ENCODE measurements at regions not wholly inside any gene's neighbourhood (a gene's known extent, or its start where the extent isn't known, plus 50 kb on each side); places are given as distances from the start of the nearest gene placed in this dataset.
A peak's percentile ranks its signal among the peaks of the same experiment; 100 is the strongest.

DNA sequence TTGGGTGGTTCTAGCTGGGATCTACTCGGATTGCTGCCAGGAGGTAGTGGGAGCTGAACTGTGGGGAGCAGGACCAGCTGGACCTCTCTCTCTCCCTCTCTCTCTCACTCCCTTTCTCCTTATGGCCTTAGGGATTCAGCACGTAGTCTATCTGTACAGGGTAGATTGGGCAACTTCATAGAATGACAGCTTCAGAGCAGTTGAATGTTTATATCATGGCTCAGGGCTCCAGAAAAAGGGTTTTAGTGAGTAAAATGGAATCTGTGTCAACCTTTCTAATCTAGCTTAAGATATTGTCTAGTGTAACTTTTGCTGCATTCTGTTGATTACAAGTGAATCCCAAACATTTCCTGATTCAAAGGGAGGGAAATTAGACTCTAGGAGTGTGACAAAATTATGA is 127.7 kb upstream of the PDGFD start:
- no peaks in the 10 kb centered on the region for H3K27me3 ChIP-seq (ENCODE audit: control insufficient read depth, insufficient read depth, low read length)
- TF ChIP-seq, protein P1, sequence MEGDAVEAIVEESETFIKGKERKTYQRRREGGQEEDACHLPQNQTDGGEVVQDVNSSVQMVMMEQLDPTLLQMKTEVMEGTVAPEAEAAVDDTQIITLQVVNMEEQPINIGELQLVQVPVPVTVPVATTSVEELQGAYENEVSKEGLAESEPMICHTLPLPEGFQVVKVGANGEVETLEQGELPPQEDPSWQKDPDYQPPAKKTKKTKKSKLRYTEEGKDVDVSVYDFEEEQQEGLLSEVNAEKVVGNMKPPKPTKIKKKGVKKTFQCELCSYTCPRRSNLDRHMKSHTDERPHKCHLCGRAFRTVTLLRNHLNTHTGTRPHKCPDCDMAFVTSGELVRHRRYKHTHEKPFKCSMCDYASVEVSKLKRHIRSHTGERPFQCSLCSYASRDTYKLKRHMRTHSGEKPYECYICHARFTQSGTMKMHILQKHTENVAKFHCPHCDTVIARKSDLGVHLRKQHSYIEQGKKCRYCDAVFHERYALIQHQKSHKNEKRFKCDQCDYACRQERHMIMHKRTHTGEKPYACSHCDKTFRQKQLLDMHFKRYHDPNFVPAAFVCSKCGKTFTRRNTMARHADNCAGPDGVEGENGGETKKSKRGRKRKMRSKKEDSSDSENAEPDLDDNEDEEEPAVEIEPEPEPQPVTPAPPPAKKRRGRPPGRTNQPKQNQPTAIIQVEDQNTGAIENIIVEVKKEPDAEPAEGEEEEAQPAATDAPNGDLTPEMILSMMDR (IDR thresholded peaks at IDR 0.05; ENCODE audit: insufficient read depth, low read length, severe bottlenecking), result no peak
- DNase-seq (ENCODE audit: low read depth) (no peak), FAIRE-seq (no peak)
- no peaks in the 10 kb centered on the region for H3K36me3 ChIP-seq (ENCODE audit: control insufficient read depth, insufficient read depth, low read length)
- no peak overlapping the region for H3K4me3 ChIP-seq (ENCODE audit: low read depth, low read length)

DNA sequence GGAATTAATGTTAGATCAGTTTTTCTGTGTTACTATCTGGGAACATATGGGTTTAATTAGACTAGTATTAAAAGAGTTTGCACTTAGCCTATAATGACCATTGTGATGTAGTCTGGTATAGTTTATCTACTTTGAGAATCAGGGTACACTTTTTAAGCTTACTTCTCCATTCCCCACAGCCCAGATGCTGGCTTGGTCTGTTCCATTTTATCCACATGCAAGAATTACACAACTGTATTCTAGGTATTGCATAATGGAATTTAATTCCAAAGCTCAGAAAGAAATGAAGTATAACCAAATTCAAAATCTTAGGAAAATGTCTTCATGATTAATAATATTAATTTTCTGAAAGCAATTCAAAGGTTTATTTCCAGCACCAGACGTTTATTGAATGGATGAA is 122.2 kb upstream of the PDGFD start:
- Histone ChIP-seq H3K4me3 (ENCODE audit: low read depth, low read length) (no peak overlapping the region), H3K36me3 (ENCODE audit: control insufficient read depth, insufficient read depth, low read length) (no peaks in the 10 kb centered on the region), H3K27me3 (ENCODE audit: control insufficient read depth, insufficient read depth, low read length) (no peaks in the 10 kb centered on the region)
- FAIRE-seq, result no peak
- DNase-seq (ENCODE audit: low read depth), result no peak
- TF ChIP-seq, protein P1 (IDR thresholded peaks at IDR 0.05; ENCODE audit: insufficient read depth, low read length, severe bottlenecking), result no peak

DNA sequence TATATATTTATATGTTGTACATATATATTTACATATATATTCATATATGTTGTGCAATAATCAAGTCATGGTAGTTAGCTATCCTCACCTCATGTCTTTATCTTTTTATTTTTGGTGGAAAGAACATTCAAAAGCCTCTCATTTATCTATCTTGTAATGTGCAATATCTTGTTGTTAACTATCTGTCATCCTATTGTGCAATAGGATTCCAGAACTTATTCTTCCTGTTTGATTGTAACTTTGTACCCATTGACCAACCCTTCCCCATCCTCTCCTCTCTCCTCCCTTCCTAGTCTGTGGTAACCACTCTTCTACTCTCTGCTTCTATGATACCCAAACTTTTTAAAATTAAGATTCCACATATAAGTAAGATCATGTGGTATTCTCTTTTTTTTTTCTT is 115.6 kb upstream of the PDGFD start:
- Histone ChIP-seq H3K36me3 (ENCODE audit: control insufficient read depth, insufficient read depth, low read length) (no peaks in the 10 kb centered on the region), H3K4me3 (ENCODE audit: low read depth, low read length) (no peak overlapping the region), H3K27me3 (ENCODE audit: control insufficient read depth, insufficient read depth, low read length) (no peaks in the 10 kb centered on the region)
- FAIRE-seq (no peak), DNase-seq (ENCODE audit: low read depth) (peak; percentile 10)
- TF ChIP-seq, protein P1 (IDR thresholded peaks at IDR 0.05; ENCODE audit: insufficient read depth, low read length, severe bottlenecking), result no peak

DNA sequence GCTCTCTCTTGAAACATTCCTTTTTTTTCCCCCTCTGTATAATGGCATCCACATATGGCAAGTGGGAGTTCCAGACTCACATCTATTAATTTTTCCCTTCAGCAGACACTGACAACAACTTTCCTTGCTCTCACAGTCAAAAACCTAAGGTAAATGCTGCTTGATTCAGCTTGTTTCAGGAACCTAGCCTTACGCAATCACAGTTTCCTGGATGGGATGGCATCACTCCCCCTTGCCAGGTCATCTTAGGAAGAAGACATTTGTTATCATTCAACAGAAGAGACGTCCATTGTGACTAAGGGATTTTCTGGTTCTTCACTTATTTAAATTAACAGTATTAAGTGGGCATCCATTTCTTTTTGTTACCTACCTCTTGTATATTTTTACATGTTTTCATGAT is 112.0 kb upstream of the PDGFD start:
- DNase-seq (ENCODE audit: low read depth) (peak; percentile 84), FAIRE-seq (no peak)
- no peaks in the 10 kb centered on the region for H3K27me3 ChIP-seq (ENCODE audit: control insufficient read depth, insufficient read depth, low read length)
- H3K36me3 ChIP-seq (ENCODE audit: control insufficient read depth, insufficient read depth, low read length), result no peaks in the 10 kb centered on the region
- TF ChIP-seq, protein P1 (IDR thresholded peaks at IDR 0.05; ENCODE audit: insufficient read depth, low read length, severe bottlenecking), result no peak
- no peak overlapping the region for H3K4me3 ChIP-seq (ENCODE audit: low read depth, low read length)

DNA sequence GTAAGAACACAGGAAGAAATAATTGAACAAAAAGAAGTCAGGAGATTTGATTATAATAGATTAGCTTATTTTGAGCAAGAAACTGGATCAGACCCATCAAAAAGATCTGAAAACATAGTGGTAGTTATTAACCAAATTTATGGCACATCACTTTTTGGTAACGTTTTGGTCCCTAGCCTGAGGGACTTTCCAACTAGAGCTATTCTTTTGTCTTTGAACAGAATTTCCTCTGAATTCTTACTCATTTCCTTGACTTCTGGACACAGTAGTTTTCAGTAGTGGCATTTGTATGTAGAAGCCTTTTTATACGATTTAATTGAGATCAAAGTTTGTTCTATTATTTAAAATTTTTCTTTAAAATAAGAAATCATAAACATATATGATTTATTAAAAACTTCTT is 96.5 kb upstream of the PDGFD start:
- no peak for FAIRE-seq
- H3K27me3 ChIP-seq (ENCODE audit: control insufficient read depth, insufficient read depth, low read length), result no peaks in the 10 kb centered on the region
- no peaks in the 10 kb centered on the region for H3K36me3 ChIP-seq (ENCODE audit: control insufficient read depth, insufficient read depth, low read length)

DNA sequence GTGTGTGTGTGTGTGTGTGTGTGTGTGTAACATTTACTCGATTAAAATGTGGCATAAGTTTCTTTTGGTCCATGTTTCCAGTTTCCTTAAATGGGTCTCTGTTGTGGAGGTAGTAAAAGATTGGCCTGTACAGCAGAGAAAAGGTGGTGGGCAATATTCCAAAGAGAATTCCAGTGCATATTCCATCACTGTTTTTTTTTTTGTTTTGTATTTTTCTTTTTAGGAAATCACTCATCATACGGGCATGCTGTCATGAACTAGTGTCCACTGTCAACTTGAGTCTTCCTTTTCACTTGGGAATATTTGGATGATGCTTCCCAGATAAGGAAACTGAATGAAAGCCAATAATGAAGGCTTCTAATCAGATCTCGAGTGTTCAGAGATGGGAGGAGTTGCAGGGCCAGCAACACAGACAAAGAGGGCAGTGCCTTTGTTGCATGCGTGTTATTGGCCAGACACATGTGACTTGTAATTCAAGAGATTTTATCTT is 95.2 kb upstream of the PDGFD start:
- no peak for DNase-seq (ENCODE audit: low read depth)
- no peak for FAIRE-seq
- Histone ChIP-seq H3K27me3 (ENCODE audit: control insufficient read depth, insufficient read depth, low read length) (no peaks in the 10 kb centered on the region), H3K36me3 (ENCODE audit: control insufficient read depth, insufficient read depth, low read length) (no peaks in the 10 kb centered on the region), H3K4me3 (ENCODE audit: low read depth, low read length) (no peak overlapping the region)
- TF ChIP-seq, protein P1 (IDR thresholded peaks at IDR 0.05; ENCODE audit: insufficient read depth, low read length, severe bottlenecking), result no peak

More for the DNA sequence above, 96.5 kb upstream of the PDGFD start:
- H3K4me3 ChIP-seq (ENCODE audit: low read depth, low read length), result no peak overlapping the region
- DNase-seq (ENCODE audit: low read depth), result no peak
- TF ChIP-seq, protein P1 (IDR thresholded peaks at IDR 0.05; ENCODE audit: insufficient read depth, low read length, severe bottlenecking), result no peak

Data from bronchial epithelial cell (primary cell).